IPS-NIHi11 (cell line): ENCODE measurements at regions not wholly inside any gene's neighbourhood (a gene's known extent, or its start where the extent isn't known, plus 50 kb on each side); places are given as distances from the start of the nearest gene placed in this dataset.

Experiments used
- DNase-seq: peaks from one replicate; pipeline ENCODE4 v3.0.0; 2012; ENCODE audit warnings: mixed read lengths, low spot score

- DNase-seq, result no peak
Measured at GRCh38 chr7:84821671-84822534, 365.0 kb downstream of the SEMA3D start.

- DNase-seq, result no peak
Measured at GRCh38 chr7:84820481-84820880, 366.4 kb downstream of the SEMA3D start.

- DNase-seq, result no peak
Measured at GRCh38 chr7:84817016-84817415, 369.8 kb downstream of the SEMA3D start.

- DNase-seq, result no peak
Measured at GRCh38 chr7:84813376-84813775, 373.5 kb downstream of the SEMA3D start.

GRCh38 chr7:84812021-84812420, 374.8 kb downstream of the SEMA3D start:
- DNase-seq, result no peak

GRCh38 chr7:84811362-84811761, 375.5 kb downstream of the SEMA3D start:
- DNase-seq, result no peak

- no peak for DNase-seq
Measured at GRCh38 chr7:84809877-84810276, 377.0 kb downstream of the SEMA3D start.

GRCh38 chr7:84803979-84804378, 382.9 kb downstream of the SEMA3D start:
- no peak for DNase-seq

- no peak for DNase-seq
Measured at GRCh38 chr7:84801396-84801795, 385.5 kb downstream of the SEMA3D start.

GRCh38 chr7:84800846-84801245, 386.0 kb downstream of the SEMA3D start:
- no peak for DNase-seq

- DNase-seq, result no peak
Measured at GRCh38 chr7:84799106-84799505, 387.8 kb downstream of the SEMA3D start.

GRCh38 chr7:84792231-84792893, 394.5 kb downstream of the SEMA3D start:
- no peak for DNase-seq

GRCh38 chr7:84790882-84791281, 396.0 kb downstream of the SEMA3D start:
- DNase-seq, result no peak

GRCh38 chr7:84786073-84786472, 400.8 kb downstream of the SEMA3D start:
- no peak for DNase-seq

- no peak for DNase-seq
Measured at GRCh38 chr7:84784450-84784849, 402.4 kb downstream of the SEMA3D start.

GRCh38 chr7:84783141-84783778, 403.6 kb downstream of the SEMA3D start:
- DNase-seq, result peak; percentile 10

- no peak for DNase-seq
Measured at GRCh38 chr7:84781838-84782237, 405.0 kb downstream of the SEMA3D start.

- no peak for DNase-seq
Measured at GRCh38 chr7:84780158-84781124, 406.4 kb downstream of the SEMA3D start.

GRCh38 chr7:84757761-84758160, 429.1 kb downstream of the SEMA3D start:
- no peak for DNase-seq

- DNase-seq, result no peak
Measured at GRCh38 chr7:84746353-84746752, 440.5 kb downstream of the SEMA3D start.

- no peak for DNase-seq
Measured at GRCh38 chr7:84744385-84744784, 442.5 kb downstream of the SEMA3D start.
